ENCODE measurements at regions not wholly inside any gene's neighbourhood (a gene's known extent, or its start where the extent isn't known, plus 50 kb on each side); places are given as distances from the start of the nearest gene placed in this dataset.

- H3K4me3 ChIP-seq (ENCODE audit: low read depth, low read length), result no peak overlapping the region
- TF ChIP-seq, protein P1, sequence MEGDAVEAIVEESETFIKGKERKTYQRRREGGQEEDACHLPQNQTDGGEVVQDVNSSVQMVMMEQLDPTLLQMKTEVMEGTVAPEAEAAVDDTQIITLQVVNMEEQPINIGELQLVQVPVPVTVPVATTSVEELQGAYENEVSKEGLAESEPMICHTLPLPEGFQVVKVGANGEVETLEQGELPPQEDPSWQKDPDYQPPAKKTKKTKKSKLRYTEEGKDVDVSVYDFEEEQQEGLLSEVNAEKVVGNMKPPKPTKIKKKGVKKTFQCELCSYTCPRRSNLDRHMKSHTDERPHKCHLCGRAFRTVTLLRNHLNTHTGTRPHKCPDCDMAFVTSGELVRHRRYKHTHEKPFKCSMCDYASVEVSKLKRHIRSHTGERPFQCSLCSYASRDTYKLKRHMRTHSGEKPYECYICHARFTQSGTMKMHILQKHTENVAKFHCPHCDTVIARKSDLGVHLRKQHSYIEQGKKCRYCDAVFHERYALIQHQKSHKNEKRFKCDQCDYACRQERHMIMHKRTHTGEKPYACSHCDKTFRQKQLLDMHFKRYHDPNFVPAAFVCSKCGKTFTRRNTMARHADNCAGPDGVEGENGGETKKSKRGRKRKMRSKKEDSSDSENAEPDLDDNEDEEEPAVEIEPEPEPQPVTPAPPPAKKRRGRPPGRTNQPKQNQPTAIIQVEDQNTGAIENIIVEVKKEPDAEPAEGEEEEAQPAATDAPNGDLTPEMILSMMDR (IDR thresholded peaks at IDR 0.05; ENCODE audit: low read depth, low read length, missing control alignments), result no peak
- DNase-seq (ENCODE audit: low read depth), result no peak
These were observed 578.4 kb downstream of the ZIC1 start for GRCh38 chr3:147987549-147987948.

GRCh38 chr3:147989344-147989743 is 580.2 kb downstream of the ZIC1 start:
- H3K4me3 ChIP-seq (ENCODE audit: low read depth, low read length), result no peak overlapping the region
- TF ChIP-seq, protein P1 (IDR thresholded peaks at IDR 0.05; ENCODE audit: low read depth, low read length, missing control alignments), result no peak
- DNase-seq (ENCODE audit: low read depth), result no peak

DNA sequence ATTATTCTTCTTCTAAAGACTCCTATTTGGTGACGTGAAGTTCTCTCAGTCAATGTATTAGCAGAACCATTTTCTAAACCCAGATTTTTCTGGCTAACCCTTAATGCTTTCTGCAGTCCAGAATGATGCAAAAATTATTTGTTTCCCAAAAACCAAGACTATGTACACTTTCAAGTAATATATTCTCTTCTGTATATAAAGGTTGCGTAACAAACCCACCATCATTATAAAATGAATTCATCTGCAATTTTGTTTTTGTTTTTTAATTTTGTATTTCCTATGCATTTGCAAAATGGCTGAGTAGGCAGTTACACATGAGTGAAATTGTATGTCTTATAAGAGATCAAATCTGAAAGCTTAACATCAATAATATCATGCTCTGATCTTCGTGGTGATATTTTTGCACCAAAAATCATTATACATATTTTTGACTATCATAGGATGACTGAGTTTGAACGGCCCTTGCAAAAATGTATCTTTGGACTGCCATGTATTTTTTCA is 593.6 kb downstream of the ZIC1 start:
- TF ChIP-seq, protein P1 (IDR thresholded peaks at IDR 0.05; ENCODE audit: low read depth, low read length, missing control alignments), result no peak
- DNase-seq (ENCODE audit: low read depth), result no peak
- H3K4me3 ChIP-seq (ENCODE audit: low read depth, low read length), result no peak overlapping the region

DNA sequence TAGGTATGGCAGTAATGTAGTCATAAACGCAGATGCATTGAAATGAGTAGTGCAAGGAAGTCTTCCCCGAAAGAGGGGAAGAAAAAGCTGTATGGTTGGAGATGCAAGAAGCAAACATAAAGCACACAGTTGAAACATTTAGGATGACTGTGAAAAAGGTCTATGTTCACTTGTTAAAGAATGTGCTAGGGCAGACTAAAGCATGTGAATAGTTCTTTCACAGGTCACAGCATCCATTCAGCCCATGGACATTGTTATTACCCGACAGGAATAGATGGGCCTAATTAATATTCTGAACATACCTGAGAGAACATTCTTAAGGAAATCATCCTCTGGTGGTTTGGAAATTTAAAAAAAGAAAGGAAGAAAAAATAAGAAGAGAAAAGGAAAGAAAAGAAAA is 595.2 kb downstream of the ZIC1 start:
- TF ChIP-seq, protein P1 (IDR thresholded peaks at IDR 0.05; ENCODE audit: low read depth, low read length, missing control alignments), result no peak
- H3K4me3 ChIP-seq (ENCODE audit: low read depth, low read length), result no peak overlapping the region
- no peak for DNase-seq (ENCODE audit: low read depth)

DNA sequence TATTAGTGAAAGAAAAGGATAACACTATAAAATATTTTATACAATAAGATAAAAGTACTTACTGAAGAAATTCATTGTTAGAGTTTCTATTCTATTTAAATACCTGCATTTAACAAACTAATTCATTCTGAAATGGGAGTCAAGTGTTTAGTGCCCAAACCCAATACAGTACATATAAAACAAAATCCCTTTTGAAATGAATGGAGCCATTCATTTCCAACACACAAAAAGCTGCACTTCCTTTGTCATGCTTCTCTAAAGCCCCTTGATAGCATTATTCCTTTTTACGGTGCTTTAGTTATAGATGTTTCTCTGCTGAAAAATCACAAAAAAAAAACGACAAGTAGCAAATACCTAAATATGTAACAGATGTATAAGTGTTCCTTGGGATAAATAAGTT is 596.3 kb downstream of the ZIC1 start:
- H3K4me3 ChIP-seq (ENCODE audit: low read depth, low read length), result no peak overlapping the region
- DNase-seq (ENCODE audit: low read depth), result no peak
- TF ChIP-seq, protein P1 (IDR thresholded peaks at IDR 0.05; ENCODE audit: low read depth, low read length, missing control alignments), result no peak

- TF ChIP-seq, protein P1 (IDR thresholded peaks at IDR 0.05; ENCODE audit: low read depth, low read length, missing control alignments), result no peak
- H3K4me3 ChIP-seq (ENCODE audit: low read depth, low read length), result no peak overlapping the region
- DNase-seq (ENCODE audit: low read depth), result no peak
These were observed 597.3 kb downstream of the ZIC1 start for GRCh38 chr3:148006508-148006907.

DNA sequence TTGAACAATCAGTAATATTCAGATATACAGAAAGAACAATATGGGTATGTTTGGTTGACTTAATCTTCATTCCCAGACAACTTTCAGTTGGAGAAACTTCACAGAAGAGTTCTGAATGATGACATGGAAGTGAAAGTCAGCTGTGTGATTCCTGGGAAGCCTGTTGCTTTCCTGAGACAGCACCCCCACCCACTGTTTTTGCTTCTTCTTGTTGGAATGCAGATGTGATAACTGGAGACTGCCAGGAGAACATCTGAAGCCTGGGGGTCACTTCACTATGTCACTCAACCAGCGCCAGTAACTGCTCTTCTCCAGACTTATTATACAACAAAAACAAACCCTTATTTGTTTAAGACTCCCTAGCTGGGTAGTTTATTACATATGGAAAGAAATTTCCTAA is 599.4 kb downstream of the ZIC1 start:
- TF ChIP-seq, protein P1 (IDR thresholded peaks at IDR 0.05; ENCODE audit: low read depth, low read length, missing control alignments), result no peak
- H3K4me3 ChIP-seq (ENCODE audit: low read depth, low read length), result no peak overlapping the region
- DNase-seq (ENCODE audit: low read depth), result no peak

Measured in GM12864 (cell line).